ENCODE measurements at regions not wholly inside any gene's neighbourhood (a gene's known extent, or its start where the extent isn't known, plus 50 kb on each side); places are given as distances from the start of the nearest gene placed in this dataset.
"Not testable (repeated sequence)": the region's sequence is repeated elsewhere in the genome, so short reads cannot be mapped to it uniquely, and the experiment has no call there.

DNA sequence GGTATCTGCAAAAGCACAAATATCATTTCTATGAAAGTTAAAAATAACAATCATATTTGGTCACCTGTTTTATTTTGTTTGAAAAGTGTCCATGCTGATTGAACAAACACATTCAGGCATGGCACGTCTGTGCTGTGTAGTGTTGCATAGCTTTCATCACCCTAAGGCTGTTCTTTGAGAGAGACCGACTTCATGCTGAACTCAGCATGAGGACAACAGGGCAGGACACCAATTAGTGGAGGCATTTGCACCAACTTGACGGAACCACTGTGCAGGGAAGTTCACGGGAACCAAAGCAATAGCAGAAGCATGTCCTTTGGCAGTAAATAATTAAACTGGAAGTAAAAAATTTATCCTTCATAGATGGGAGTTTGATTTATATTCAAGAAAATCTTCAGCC lies 158.4 kb upstream of the SLC7A11 start:
- DNase-seq (ENCODE audit: low read depth, low spot score): no peak

DNA sequence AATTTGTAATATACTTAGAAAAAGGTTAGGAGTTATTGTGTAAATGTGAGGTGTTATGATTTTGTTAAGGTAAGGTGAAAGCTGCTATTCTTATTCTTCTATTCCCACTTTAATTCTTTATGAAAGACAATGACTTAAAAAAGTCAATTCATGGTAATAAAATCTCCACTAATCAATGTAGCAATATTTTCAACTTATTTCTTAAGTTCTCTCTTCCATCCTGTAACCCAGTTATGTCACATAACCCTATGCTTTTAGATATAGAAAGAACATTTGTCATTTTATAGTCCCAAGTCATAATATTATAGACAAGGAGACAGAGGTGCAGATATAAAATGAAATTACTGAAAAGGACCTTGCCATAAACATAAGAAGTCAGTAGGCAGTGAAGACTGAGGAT lies 157.9 kb upstream of the SLC7A11 start:
- no peak for DNase-seq (ENCODE audit: low read depth, low spot score)

- DNase-seq (ENCODE audit: low read depth, low spot score): no peak
Observed at GRCh38 chr4:138399081-138399480, 156.9 kb upstream of the SLC7A11 start.

DNA sequence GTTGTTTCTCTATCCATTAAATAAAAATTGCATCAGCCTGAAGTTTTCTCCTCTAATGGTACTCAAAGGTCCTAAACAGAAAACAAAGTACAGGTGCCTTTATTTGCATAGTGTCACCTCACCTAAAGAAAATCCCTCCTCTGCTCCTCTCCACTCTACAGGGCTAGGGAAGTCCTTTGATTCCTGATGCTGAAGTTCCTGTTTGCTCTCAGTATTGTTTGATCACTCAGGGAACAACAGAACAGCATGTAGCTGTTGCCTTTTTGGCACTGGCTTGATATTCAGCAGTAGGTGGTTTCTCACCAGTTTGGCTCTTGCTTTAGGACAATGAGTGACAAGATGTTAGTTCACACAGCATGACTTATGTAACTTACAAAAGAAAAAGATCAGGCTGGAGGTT lies 156.2 kb upstream of the SLC7A11 start:
- DNase-seq (ENCODE audit: low read depth, low spot score): no peak

DNA sequence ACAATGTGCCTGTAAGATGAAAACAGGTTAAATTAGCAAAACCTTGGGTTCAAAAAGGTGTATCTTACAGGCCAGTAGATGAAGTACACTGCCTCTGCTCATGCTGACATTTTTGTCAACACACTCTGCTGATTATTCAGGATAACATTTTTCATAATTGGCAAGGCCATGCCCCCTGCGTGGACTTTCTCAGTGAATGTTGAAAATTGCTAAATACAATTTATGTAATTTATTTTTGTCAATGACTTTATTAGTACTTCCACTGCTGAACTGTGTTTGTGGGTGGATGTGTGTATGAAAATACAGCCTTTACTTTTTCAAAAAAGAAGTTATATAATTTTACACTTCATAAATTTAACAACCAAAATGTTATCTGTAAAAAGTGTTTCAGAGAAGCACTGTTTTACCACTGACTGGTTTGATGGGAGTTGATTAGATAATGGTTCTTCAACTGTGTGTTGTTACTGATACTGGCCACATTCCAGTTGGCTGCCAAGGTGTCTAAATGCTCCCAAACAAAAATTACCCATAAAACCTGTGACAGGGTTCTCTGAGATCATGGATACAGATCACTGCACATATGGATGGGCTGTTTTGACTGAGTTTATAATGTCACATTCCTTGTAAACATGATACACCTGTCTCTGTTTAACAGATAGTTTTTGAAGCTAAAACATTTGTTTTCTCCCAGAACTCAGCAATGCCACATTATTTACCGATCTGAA lies 151.9 kb upstream of the SLC7A11 start:
- DNase-seq (ENCODE audit: low read depth, low spot score): no peak

DNA sequence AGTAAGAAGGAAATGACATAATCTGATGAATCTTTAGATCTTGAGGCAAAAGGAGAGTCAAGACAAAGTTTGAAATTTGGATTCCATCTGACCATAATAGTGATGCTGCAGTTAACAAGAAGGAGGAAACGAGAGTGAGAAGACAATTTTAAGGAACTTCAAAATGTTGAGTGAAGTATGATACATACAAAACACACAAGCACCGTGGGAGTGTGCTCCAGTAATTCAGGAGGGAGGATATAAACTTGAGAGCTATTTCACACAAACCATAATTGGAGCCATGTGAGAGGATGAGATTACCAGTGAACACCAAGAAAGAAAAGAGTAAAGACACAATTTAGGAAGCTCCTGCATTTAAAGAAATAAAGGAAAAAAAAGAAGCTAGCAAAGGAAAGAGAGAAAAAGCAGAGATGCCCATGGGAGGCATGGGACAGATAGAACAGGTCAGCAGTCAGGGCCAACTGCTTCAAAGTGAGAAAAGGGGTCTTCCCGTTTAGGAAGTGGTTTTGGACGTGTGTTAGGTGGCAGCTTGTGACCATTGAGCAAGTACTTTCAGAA lies 150.7 kb upstream of the SLC7A11 start:
- no peak for DNase-seq (ENCODE audit: low read depth, low spot score)

GRCh38 chr4:138389976-138390685 lies 148.0 kb upstream of the SLC7A11 start:
- no peak for DNase-seq (ENCODE audit: low read depth, low spot score)

DNA sequence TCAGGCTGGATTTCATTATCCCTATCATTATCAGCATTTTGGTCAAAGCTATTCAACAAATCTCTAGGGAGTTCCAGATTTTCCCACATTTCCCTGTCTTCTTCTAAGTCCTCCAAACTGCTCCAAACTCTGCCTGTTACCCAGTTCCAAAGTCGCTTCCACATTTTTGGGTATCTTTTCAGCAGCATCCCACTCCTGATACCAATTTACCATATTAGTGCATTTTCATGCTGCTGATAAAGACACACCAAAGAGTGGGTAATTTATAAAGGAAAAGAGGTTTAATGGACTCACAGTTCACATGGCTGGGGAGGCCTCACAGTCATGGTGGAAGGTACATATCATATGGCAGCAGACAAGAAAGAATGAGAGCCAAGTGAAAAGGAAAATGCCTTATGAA lies 132.8 kb upstream of the SLC7A11 start:
- DNase-seq (ENCODE audit: low read depth, low spot score): no peak

DNA sequence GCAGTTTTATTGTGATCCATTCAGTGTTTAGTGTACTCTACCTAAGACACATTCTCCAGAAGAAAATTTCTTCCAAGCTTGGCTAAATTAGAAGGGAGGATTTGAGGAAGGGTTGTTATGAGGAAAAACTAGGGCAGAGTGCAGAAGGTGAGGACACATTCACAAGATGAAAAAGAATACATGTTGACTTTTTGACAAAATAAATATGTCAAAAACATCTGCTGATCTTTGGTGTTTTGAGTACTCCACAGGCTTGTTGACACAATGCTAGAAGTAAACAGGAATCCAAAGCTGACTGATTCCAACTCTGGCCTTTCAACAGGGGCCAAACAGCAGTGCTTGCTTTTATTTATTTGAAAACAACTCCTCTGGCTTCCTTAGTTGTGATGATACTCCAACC lies 125.8 kb upstream of the SLC7A11 start:
- DNase-seq (ENCODE audit: low read depth, low spot score): no peak

- DNase-seq (ENCODE audit: low read depth, low spot score): not testable (repeated sequence)
Observed at GRCh38 chr4:138352446-138352845, 110.3 kb upstream of the SLC7A11 start.

DNA sequence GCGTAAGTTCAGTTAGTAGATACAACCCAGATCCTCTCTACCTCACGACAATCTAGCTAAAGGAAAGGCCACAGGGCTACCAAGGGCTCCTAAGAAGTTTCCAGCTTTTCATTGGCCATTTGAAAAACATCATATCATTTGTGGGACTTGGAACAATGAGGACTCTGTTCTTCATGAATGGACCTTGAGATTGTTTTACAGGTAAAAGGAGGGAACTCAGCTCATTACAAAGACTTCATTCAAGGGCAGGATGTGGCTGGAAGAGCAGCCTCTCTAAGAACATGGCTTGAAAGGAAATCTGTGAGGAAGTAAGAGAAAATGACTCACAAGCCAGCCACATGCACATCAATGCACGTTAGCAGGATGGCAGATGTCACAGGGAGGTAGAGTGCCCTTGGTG lies 105.9 kb upstream of the SLC7A11 start:
- no peak for DNase-seq (ENCODE audit: low read depth, low spot score)

- no peak for DNase-seq (ENCODE audit: low read depth, low spot score)
Observed at GRCh38 chr4:138347561-138347960, 105.4 kb upstream of the SLC7A11 start.

- no peak for DNase-seq (ENCODE audit: low read depth, low spot score)
Observed at GRCh38 chr4:138344851-138345250, 102.7 kb upstream of the SLC7A11 start.

DNA sequence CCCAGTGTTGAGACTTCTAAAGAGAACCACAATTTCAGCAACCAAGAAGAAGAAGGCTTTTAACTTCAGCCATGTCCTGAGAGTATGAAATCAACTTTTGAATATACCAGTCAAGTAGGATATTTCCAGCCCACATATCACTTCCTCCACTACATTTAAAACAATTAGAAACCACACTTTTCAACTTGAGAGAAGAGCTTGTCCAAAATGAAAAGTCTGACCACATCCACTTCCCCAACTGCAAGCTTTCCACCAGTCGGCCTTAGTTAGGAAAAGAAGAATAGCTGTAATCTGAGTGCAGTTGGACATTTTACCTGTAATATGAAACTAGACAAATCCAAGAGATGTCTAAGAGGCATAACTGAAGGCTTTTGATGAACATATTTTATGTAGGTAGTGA lies 101.9 kb upstream of the SLC7A11 start:
- no peak for DNase-seq (ENCODE audit: low read depth, low spot score)

DNA sequence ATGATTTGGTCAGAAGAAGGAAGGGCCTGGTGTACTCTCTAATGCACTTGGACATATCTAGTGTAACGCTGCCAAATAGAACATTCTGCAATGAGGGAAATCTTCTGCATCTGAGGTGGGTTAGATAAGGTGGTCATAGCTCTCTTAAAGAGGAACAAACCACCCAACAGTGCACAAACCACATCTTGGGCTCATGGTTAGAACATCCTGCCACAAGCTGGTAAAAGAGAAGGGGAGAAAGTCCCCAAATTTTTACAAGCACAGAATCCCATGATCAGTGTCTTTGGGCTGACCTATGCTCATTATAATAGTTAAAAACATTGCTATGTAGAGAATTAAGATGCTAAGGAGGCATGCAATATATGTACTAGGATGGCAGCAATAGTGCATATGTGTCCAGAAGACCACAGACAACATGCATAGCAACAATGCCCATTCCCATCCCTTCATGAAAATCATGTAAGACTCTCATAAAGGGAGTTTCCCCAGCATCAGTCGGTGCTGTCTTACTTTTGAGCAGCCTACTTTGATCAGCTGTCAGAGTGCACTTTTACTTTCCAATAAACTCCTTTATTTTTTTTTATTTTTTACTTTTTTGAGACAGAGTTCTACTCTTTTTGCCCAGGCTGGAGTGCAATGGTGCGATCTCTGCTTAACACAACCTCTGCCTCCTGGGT lies 99.7 kb upstream of the SLC7A11 start:
- no peak for DNase-seq (ENCODE audit: low read depth, low spot score)

- DNase-seq (ENCODE audit: low read depth, low spot score): no peak
Observed at GRCh38 chr4:138338840-138339239, 96.7 kb upstream of the SLC7A11 start.

GRCh38 chr4:138338222-138338621 lies 96.1 kb upstream of the SLC7A11 start:
- DNase-seq (ENCODE audit: low read depth, low spot score): not testable (repeated sequence)

- DNase-seq (ENCODE audit: low read depth, low spot score): no peak
Observed at GRCh38 chr4:138334346-138335016, 92.3 kb upstream of the SLC7A11 start.

DNA sequence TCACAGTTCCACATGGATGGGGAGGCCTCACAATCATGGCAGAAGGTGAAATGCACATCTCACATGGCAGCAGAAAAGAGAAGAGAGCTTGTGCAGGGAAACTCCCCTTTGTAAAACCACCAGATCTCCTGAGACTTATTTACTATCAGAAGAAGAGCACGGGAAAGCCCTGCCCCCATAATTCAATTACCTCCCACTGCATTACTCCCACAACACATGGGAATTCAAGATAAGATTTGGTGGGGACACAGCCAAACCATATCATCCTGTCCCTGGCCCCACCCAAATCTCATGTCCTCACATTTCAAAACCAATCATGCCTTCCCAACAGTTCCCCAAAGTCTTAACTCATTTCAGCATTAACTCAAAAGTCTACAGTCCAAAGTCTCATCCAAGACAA lies 90.3 kb upstream of the SLC7A11 start:
- DNase-seq (ENCODE audit: low read depth, low spot score): not testable (repeated sequence)

DNA sequence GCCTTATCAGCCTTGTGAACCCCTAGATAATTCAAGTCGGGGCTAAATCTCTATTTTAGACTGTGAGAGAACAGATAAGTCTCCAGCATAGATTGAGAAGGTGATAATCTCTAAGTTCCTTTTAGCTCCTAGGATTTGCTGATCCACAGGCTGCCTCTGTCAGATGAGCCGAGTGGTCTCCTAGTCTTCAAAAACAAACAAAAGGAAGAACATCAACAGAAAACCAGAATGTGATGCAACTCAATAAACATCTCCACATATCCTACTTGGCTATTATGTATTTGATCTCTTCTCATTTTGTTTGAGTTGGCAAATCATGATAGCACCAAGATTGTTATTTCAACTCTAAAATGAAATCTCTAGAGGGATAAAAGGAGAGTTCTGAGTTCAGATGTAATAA lies 88.4 kb upstream of the SLC7A11 start:
- DNase-seq (ENCODE audit: low read depth, low spot score): no peak

GRCh38 chr4:138329506-138330070 lies 87.4 kb upstream of the SLC7A11 start:
- no peak for DNase-seq (ENCODE audit: low read depth, low spot score)

DNA sequence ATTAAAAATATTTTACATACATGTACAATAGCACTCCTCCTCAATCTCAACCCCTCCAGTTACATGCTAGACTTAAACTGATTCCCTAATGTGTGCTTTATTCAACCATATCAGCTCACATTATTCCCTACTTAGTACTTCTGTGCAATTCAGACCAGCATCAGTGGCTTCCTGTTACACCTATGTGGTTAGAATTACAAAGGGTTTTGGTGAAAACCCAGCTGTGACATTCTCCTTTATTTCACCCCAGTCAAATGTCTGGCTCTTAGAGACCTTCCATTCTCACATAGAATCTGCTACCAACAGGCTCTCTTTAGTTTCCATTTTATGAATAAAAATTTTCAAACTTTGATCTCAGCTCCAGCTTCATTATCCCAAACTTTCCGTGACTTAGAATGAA lies 85.2 kb upstream of the SLC7A11 start:
- no peak for DNase-seq (ENCODE audit: low read depth, low spot score)
